HG03378 (cell line): ENCODE measurements at regions not wholly inside any gene's neighbourhood (a gene's known extent, or its start where the extent isn't known, plus 50 kb on each side); places are given as distances from the start of the nearest gene placed in this dataset.
"Not testable (repeated sequence)": the region's sequence is repeated elsewhere in the genome, so short reads cannot be mapped to it uniquely, and the experiment has no call there.

Experiments
- ATAC-seq: cut with Tn5 transposase; IDR thresholded peaks from one replicate; pipeline ENCODE4 v1.9.1; 2021; ENCODE audit warnings: mild to moderate bottlenecking, moderate library complexity; ENCODE audit not compliant: unreplicated experiment

DNA sequence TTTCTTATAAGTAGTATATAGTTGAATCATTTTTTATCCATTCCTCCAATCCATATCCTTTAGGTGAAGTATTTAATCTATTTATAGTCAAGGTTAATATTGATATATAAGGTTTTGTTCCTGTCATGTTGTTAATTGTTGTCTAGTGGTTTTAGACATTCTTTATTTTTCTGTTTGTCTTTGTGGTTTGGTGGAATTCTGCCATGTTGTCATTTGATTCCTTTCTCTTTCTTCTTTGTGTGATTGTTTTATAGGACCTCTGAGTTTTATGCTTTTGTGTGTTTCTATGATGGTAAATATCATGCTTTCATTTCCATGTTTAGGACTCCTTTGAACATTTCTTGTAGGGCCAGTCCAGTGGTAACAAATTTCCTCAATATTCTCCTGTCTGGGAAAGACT lies 450.3 kb upstream of the BTBD3 start:
- ATAC-seq, result no peak

DNA sequence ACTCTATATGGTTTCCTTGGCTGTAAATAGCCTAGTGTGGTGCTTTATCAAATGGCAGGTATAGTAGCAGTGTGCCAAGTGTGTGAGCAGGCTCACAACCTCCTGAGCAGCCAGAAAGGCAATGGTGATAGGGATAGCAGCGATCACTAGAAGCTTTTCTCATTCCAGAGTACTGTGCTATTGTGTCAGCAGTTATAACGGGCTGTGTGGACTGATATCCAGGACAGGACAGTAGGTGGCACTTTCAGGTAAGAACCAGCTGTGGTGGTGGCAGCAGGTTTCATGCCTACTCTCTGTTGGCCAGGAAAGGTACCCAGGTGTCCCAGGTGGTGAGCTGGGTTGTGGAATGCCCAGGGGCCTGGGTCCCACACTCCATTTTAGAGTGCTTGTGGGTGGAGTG lies 448.8 kb upstream of the BTBD3 start:
- ATAC-seq, result no peak

DNA sequence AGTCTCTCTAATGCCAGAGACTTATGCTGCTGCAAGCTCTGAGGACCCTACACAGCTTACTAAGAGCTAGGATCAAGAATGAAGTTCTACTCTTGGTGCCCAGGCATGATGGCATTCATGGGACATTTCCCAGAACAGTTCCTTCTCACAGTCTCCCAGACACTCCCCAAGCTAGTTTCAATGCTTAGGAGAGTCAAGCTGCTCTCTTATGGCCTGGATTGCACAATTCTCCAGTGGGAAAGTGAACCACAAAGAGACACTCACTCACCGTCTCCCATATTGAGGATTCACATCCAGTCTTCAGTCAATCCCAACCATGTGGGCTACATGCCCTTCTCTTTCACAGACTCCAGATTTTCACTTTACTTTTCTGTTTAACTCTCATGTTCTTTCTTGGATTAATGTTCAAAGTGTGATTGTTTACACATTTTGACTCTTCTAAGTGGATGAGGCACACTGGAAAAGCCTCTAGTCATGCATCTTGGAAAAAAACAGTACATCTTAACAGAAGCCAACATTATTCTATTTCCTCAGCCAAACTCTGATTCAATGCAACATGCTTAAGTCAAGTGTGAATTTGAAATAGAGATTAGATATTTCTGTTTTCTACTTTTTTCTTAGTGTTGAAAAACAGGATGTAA lies 447.8 kb upstream of the BTBD3 start:
- ATAC-seq, result no peak

DNA sequence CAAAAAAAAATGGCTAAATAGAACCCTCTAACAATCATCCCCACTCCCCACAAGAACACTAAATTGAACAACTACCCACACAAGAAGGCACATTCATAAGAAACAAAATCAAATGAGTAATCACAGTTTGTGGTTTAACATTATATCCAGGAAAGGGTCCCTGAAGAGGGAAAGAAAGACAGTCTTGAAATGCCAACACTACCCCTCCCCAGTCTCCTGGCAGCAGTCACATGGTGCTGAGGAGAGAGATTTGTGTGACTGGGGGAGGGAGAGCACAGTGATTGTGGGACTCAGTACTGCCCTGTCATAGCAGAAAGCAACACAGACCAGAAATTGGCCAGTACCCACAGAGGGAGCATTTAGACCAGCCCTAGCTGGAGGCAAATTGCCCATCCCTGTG lies 443.7 kb upstream of the BTBD3 start:
- no peak for ATAC-seq

DNA sequence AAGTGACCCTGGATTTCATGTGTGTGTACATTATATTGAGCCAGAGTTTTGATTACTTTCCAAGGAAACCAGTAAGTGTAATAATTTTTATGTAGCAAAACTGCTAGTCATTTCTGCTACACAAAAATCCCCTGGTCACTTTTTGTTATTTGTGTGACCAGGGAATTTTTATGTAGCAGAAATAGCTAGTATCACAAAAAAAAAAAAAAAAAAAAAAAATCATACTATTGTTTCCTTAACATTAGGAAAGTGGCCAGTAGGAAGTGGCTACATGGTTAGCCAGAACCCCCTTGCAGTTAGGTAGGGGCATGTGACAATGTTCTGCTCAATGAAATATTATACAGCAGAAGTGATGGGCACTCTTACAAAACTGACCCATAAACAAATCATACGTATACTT lies 434.0 kb upstream of the BTBD3 start:
- no peak for ATAC-seq

DNA sequence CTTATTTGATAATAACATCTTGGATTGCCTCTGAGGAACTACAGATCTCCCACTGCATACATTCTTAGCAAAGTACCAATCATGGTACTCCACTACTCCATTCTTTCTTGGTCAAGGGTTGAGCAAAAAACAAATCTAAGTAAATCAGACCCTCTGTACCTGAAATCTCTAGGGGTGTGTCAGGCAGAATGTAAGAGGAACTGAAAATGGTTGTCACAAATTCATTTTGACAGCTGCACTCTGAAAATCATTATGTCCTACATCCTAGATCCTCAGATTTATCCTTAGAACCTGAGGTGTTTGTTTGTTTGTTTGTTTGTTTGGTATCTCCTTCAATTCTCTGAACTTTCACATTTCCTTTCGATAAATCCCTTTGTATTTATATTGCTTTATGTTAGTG lies 433.2 kb upstream of the BTBD3 start:
- no peak for ATAC-seq

DNA sequence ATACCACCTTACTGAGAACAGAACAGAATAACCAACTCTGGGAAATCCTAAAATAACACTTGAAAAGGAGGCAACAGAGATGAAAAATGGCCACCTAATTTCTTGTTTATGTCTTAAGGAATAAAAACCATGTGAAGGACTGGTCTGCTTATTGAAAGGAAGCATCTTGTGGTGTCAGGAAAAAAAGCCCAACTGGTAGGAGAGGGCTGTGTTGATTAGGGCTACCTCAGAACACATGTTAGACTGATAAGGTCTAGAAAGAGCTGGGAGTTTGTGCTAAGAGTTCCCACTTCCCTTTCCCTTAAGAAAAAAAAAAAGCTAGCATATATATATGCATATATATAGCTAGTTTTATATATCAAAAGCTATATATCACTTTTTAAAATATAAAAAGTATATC lies 425.3 kb upstream of the BTBD3 start:
- no peak for ATAC-seq

DNA sequence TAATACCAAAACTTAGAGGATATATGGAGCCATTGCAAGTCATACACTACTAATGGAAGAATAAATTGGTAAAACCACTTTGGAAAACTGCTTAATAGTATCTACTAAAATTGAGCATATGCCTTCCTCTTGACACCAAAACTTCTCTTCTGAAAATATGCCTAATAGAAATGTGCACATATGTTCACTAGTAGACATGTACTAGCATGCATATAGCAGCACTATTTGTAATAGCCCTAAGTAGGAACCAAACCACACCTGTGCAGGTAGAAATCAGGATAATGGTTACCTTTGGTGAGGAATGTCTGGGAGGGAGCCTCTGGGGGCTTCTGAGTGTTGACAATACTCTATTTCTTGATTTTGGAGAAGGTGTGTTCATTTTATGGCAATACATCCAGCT lies 424.8 kb upstream of the BTBD3 start:
- no peak for ATAC-seq

DNA sequence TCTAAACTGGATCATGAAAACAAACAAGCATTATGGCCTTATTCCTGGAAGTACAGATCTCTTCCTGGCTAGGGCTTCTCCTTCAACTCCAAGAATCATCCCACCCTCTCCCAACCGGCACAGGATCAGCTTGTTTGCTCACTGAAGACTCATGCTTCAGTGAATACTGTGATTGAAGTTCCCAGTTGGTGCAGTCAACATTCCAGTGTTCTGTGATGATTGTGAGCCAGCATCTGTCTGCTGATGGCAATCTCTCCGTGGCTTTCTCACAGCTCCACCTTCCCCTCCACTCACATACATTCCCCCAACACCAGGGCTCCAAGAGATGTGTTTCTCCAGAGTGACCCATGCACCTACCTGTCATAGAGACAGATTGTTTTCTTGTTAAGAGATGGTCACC lies 421.3 kb upstream of the BTBD3 start:
- no peak for ATAC-seq

DNA sequence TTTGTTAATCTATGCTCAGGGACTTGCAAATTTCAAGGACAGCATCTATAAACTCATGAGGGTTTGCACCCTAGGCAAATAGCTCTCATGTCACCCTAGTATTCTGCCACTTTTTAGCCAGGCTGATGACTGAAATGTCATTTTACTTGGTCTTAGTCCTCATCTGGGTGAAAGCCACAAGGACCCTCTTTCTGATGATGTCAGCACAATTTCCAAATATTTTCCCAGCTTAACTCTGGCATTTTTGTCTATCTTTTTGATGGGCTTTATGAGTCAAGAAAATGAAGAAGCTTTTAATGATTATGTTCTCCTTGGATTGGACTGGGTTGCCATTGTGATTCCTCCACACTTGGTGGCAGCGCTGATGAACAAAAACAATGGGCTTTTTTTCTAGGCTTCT lies 420.1 kb upstream of the BTBD3 start:
- ATAC-seq, result no peak

DNA sequence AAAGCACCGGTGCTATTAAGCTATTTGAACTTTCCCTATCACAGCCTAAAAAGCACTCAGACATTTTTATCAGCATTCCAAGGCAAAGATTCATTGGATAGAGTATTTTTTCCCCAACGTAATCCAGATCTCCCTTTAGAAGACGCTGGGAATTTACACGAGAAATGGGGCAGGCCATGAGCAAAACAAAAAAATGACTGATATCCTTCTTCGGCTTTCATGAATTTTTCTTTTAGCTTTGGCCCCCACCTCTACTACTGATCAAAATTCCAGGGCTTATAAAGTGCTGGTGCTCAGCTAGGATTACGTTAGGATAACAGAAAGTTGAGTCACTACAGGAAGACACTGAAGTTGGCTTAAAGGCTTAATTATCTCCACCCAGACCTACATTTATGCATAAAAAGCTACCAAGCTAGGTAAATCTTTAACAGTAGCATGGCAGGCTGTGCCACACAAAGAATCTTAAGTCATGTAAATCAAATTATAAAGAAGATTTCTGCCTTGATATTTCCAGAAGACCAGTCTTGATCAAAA lies 418.5 kb upstream of the BTBD3 start:
- no peak for ATAC-seq

DNA sequence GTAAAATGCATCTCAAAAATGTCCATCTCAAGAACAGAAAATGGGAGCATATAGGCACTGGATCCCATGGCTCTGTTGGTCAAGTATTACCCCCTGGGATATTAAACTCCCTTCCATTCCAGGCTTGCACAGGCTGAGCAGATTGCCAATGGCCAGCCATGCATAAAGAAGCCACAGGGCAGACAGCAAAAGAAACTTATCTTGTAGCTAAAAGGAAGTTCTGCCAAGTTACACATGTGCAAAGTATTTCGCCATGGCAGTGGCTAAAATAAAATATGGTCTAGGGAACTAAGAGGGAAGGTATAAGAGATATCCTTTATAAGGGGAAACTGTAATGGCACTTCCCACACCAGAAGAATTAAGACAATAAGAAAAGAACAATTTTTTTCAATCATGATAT lies 415.6 kb upstream of the BTBD3 start:
- ATAC-seq, result no peak

DNA sequence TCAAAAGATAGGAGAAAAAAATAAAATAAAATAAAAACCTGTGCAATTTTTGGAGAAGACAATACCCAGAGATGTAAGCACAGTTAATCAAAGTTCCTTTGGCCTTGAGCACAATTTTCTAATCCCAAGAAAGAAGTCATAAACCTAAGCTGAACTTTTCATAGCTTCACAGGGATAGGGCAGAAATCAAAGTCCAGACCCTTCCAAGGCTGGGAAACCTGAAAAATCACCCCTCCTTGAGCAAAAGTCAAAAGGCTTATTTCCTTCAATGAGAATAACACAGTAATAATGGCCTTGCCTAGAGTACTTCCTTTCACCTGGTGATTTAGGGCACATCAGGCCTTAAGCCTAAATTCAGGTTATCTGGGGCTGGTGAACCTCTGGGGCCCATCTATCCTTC lies 415.0 kb upstream of the BTBD3 start:
- no peak for ATAC-seq

DNA sequence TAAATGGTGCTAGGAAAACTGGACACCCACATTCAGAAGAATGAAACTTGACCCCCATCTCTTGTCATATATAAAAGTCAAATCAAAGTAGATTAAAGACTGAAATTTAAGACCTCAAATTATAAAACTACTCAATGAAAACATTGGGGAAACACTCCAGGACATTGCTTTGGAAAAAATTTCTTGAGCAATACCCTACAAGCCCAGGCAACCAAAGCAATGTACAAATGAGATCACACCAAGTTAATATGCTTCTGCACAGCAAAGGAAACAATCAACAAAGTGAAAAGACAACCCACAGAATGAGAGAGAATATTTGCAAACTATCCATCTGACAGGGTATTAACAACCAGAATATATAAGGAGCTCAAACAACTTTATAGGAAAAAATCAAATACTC lies 407.9 kb upstream of the BTBD3 start:
- no peak for ATAC-seq

DNA sequence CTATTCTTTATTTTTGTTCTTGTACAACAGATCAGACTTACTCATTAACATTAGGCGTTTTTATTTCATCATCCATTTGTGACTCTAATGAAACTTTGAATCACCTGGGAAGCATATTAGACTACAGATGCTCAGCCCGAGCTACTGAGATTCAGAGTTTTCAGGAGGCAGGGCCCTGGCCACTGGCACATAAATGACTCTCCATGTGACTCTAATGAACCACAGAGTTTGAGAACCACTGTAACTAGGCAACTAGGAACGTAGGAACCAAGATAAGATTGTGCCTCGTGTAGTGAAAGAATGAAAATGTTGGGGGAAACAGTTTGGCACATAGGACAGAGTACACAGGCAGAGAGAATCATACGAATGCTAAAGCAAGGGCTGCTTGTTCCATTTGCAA lies 405.9 kb upstream of the BTBD3 start:
- no peak for ATAC-seq

DNA sequence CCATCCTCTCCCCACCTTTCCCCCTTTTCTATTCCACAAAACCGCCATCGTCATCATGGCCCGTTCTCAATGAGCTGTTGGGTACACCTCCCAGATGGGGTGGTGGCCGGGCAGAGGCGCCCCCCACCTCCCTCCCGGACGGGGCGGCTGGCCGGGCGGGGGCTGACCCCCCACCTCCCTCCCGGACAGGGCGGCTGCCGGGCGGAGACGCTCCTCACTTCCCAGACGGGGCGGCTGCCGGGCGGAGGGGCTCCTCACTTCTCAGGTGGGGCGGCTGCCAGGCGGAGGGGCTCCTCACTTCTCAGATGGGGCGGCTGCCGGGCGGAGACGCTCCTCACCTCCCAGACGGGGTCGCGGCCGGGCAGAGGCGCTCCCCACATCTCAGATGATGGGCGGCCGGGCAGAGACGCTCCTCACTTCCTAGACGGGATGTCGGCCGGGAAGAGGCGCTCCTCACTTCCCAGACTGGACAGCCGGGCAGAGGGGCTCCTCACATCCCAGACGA lies 404.4 kb upstream of the BTBD3 start:
- not testable (repeated sequence) for ATAC-seq

DNA sequence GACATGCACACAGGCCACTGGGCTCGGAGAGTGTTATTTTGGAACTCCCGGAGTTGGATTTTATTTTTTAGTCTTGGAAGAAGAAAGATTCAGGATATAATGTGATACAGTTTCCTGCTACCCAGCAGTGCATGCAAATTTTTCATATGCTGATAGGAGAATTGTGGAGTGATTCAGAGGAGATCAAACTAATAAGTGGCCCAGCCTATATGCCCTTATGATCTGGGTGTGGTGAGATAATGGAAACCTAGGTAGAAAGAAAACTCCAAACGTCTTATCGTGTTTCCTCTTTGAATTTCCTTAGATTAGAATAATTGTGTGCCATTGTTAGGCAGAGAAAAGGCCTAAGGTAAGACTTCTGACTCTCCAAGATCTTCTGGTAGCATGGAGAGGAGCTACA lies 401.2 kb upstream of the BTBD3 start:
- no peak for ATAC-seq

DNA sequence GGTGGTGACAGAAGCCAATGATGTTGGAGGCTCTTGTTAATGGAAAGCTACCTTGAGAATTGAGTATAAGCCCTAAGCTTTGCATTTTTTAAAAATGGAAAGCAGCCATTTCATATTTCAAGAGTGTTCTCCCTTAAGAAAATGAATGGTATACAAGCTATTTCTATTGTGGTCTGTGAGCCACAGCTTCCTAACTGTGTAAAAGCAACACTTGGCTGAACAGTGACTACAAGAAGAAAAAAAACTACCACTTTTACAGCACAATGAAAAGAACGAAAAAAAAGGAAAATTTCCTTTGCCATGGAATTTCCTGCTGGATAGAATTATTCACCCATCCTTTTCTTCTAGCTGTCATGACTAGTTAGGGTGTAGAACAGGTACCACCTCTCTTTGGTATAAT lies 397.1 kb upstream of the BTBD3 start:
- no peak for ATAC-seq

DNA sequence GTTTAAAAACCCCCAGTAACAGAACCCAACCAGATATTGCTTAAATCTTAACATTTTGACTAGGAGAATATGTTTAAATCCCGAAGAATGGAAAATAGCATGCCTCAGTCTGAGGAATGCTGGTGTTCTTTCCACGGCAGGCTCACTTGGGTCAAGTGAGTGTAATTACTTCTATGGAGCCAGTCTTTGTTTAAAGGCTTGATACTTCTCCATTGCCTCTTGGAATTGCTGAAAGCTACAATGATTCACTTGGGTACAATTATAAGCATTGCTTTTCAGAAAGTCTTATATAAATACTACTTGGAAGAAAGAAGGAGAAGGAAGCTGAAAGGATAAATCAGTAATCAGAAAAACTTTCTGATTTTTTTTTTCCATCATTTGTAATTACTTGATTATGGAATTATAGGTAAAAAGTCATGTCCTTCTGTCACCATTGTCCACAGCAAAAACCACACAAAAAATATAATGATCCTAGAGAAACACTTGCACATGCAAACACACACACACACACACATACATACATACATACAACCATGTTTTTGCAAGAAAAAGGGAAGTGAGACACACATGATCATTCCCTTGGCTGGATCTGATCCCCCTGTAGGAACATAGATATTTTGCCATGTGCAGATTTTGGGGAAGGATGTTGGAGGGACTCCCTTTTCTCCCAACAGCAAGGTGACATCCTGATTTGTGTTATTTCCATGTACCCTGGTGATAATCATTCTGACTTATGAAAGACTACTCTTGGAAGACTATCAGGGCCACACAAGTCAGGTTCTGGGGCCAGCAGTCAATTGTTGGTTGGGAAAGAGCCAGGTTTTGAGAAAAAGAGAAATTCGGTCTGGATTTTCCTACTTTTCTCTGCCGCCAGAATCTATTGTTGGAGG lies 396.0 kb upstream of the BTBD3 start:
- ATAC-seq, result no peak

DNA sequence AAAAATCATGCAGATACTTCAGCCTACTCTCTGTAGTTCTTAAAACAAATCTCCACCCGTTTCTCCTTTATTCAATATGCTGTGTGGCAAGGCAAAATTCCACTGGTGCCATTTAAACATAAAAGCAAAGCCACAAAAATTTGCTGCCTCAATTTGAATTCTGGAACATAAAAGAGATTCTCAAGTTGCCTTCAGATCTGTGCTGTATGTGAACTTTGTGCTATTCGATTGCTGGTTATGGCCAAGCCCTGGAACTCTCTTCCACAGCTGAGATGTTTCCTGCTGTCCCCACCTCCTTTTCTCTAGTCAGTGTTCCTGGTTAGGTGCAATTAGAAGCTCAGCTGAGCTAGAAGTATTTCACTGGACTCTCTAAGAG lies 395.3 kb upstream of the BTBD3 start:
- ATAC-seq, result no peak

DNA sequence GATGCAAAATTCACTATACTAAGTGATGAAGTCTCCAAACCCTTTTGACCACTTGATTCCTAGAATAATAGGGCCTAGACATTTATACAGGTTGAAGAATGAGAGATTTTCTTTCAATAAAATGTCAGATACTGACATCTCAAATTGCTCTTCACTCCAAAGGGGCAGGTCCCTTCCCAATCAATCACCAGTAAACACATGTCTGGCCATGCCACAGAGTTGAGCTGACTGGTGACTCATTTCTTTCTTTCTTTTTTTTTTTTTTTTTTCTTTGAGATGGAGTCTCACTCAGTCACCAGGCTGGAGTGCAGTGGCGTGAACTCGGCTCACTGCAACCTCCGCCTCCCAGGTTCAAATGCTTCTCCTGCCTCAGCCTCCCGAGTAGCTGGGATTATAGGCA lies 388.6 kb upstream of the BTBD3 start:
- no peak for ATAC-seq

DNA sequence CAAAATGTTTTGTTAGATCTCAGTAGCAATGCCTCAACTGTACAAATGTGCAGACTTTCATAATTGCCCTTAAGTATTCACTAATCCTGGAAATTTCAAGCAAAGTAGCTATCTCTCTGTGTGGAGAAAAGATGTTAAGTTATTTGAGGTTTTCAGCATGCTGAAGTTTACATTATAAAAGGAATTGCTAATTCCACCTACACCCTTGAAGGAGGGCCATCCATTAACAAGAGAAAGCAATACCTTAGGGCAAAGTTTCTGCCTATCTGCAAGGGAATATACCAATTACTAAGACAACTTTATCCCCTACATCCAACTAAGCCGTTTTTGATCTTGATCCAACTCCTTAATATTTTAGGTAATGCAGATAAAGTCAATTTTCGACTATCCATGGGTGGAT lies 380.7 kb upstream of the BTBD3 start:
- ATAC-seq, result no peak
